Left renal cortex interstitium (tissue), 4 donors: ENCODE measurements at regions not wholly inside any gene's neighbourhood (a gene's known extent, or its start where the extent isn't known, plus 50 kb on each side); places are given as distances from the start of the nearest gene placed in this dataset.
A peak's percentile ranks its signal among the peaks of the same experiment; 100 is the strongest.

Experiments
- DNase-seq, 4 donors: peaks; one replicate each; pipeline ENCODE4 v3.0.0-alpha.2; 2013; ENCODE audit warnings: low read depth in 4 of 4, low spot score in 2 of 4, missing footprints in 1 of 4

GRCh38 chr10:112004075-112004474 lies 179.5 kb downstream of the GPAM start:
- no peak for DNase-seq

DNA sequence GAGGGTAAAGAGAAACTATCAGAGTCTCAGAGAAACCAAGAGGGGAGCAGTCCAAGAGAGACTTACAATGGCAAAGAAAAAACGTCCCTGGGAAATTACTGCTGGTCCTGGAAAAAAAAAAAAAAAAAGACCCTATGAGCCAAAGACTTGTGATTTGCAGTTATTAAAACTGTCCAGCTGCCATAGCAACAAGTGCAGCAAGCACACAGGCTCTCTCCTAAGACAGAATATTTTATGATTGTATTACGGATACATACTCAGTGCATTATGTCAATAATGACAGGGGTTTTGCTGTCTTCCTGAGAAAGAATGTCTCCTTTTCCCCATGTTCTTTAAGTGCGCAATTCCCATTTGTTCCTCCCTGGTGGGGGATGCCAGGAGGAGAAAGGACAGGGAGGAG lies 178.5 kb downstream of the GPAM start:
- DNase-seq, result no peak

DNA sequence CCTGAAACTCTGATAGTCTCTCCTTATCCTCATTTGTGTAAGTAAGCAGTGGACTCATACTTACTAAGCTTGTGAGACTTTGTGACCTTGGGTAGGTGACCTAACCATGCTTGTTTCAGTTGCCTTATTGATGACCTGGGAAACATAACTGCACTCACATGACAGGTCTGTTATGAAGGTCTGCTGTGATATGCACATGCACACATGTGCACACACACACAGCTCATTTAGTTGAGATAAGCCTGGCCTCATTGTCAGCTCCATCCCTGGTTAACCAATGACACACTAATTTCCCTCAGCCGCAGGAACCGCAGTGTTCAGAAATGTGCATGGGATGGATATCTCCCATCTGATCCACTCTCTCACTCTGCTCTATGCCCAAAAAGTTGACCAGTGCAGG lies 177.2 kb downstream of the GPAM start:
- no peak for DNase-seq

DNA sequence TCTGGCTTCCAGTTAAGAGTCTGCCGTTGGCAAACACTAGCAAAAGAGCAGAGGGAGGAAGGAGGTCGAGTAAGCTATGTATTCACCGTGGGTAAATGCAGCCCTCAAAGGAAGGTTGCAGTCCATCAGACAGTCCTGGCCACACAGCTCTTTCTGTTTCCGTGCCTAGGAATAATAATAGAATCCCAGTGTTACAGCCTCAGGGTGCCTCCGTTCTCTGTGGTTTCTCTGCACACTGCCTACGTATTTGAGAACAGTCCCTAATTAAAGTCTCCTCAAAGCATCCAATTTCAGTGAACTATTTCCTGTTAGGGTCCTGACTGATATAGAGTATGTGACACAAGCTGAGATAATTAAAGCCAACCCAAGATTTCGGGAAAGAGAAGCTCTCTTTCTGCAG lies 176.7 kb downstream of the GPAM start:
- DNase-seq, result no peak

- DNase-seq, result no peak
These were observed 161.4 kb downstream of the GPAM start for GRCh38 chr10:112022196-112022595.

DNA sequence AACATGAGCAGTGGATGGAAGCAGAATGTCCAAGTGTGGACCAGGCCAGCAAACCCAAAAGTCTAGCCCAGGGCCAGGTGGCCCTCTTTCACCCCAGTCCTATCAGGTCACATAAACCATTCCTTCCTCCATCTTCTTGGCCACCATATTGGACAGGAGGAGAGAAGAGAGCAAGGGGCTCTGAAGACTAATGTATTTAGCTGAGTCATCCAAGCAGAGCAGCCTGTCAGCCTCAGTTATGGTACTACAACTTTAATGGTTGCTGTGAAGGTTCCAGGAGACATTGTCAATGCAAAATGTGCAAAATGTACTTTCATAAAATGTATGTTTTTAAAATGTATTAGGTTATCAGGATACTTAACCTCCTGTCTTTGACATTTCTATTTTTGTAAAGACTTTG lies 159.5 kb downstream of the GPAM start:
- no peak for DNase-seq

GRCh38 chr10:112025228-112025627 lies 158.3 kb downstream of the GPAM start:
- no peak for DNase-seq

DNA sequence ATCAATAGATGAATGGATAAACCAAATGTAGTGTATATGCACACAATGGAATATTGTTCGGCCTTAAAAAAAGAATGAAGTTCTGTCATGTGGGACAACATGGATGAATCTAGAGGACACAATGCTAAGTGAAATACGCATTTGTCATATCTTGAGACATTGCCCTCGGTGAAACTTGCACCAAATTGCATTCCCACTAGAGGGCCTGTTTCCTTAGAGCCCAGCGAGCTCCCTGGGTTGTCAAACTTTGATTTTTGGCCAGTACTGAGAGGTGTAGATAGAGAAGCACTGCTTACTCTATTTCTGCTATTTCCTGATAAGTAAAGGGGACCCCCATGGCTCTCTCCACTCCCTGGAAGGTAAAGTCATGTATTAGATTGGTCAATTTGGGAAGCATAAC lies 157.1 kb downstream of the GPAM start:
- no peak for DNase-seq

GRCh38 chr10:112027731-112028280 lies 155.8 kb downstream of the GPAM start:
- no peak for DNase-seq

DNA sequence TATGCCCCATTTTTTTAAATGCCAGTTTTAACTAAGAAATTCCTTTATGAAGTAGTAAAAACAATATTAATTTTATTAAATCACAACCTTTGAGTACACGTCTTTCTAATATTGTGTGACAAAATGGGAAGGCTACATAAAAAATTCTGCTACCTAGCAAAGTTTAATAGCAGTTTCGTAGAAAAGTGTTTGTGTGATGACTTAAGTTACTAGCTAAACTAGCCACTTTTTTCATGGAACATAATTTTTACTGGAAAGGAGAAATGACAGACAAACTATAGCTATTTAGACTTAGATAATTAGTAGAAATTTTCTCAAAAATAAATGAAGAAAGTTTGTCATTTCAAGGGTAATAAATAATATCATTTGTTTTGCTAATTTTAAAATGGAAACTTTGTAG lies 153.1 kb downstream of the GPAM start:
- DNase-seq, result no peak

DNA sequence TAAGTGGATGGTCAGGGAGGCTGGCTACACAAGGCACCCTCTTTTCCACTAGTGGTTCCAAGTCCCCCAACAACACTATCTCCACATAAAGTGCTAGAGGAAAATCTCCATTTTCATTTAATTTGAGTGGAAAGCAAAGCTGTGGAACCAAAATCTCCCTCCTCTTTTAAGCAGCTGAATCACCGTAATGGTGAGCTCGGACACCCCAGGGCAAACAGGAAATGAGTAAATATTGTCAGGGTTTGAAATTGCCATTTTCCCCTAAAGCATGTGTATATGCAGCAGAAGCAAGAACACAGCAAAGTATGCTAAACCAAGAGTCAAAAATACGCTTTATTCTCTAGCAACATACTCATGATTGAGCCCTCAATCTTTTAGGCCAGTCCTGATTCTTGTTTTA lies 143.7 kb downstream of the GPAM start:
- no peak for DNase-seq

GRCh38 chr10:112040696-112041095 lies 142.9 kb downstream of the GPAM start:
- DNase-seq, result no peak

DNA sequence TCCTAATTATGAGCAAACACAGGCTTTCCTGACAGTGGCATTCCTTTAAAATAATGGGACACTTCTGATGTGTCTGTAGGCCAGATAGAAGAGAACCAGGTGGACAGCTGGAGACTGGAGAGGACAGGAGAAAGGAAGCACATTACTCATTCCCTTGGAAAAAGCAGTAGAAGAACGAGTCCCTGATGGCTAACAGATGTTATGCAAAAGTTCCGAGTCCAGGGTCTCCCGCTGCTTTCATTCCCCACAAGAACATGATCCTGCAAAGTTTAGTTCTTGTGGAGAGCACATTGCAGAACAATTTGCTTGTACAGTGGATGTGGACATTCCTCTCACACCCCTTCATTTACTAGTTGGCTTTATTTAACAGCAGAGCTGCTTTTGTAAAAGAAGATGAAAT lies 137.6 kb downstream of the GPAM start:
- DNase-seq, result peak in 1 of 4 donors; percentile 4

DNA sequence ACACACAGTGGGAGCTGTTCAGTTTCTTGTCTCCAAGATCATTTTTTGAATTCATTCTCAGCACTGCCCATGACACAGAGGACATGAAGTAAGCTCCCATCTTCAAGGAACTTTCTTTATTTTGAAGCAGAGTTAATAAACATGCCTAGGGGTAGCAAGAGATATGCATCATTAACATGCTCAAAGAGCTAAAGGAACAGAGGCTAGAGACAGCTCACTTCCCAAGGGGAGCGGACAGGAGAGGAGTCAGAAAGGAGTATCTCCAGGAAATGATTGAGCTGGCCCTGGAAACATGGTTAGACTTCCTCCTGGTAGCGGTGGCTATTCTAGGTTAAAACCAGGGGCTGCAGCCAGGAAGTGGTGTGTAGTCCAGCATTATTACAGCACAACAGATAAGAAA lies 135.9 kb downstream of the GPAM start:
- DNase-seq, result no peak

GRCh38 chr10:112052166-112052565 lies 131.4 kb downstream of the GPAM start:
- no peak for DNase-seq

GRCh38 chr10:112053895-112054294 lies 129.7 kb downstream of the GPAM start:
- DNase-seq, result no peak

DNA sequence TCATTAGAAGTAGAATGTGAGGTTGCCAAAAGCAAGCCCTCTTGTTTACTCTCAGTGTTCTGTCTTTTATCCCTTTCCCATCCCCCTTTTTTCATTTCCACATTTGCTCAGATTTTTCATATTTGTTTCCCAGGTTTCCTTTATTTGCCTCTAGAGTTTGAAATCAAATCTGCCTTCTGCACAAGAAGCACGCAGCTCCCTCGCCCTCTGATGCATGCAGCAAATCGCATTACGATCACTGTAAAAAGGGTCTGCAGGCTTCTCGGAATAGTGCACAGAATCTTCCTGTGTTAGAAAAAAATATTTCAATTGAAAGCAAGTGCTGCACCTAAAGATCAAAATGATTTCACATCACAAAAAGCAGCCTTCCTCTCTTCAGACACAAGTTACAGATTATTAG lies 129.0 kb downstream of the GPAM start:
- no peak for DNase-seq

- DNase-seq, result no peak
These were observed 126.5 kb downstream of the GPAM start for GRCh38 chr10:112057072-112057471.

GRCh38 chr10:112059220-112059619 lies 124.3 kb downstream of the GPAM start:
- no peak for DNase-seq

DNA sequence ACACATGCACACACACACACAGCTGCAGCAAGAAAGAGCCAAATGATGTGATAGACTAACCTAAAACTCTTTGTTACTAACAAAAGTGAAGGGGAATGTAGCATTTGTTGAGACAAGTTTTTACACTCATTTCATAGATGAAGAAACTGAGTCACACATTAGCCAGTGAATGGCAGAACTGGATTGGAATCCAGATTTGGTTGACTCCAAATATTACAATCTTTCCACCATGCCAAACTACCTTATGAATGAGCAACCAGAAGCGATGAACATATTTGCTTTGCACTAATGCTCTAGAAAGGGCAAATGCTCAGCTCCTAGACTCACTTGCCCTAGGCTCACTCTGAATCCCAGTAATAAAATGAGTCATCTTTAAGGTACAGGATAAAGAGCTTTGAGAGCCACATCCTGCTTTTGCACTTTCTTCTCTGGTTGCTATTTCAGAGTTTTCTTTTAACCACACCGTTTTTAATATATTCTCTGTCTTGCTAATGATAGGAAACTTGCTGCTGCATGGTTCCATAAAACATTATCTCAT lies 111.9 kb downstream of the GPAM start:
- no peak for DNase-seq

DNA sequence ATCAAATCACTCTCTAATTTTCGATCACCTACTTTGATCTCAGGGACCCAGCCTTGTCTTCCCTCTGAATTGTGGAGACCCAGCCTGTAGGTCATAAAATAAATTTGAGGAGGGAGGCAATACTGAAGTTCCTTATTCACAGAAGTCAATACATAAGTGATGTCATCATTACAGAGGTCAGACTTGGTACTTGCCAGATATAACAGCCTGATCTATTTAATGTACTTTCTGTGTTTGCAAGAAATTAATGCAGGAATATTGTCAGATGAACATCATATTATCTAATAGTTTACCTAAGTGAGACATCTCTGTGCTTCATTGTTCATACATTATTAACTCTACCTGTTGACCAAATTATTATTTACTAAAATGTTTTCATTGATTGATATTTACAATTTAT lies 105.6 kb downstream of the GPAM start:
- no peak for DNase-seq

- DNase-seq, result no peak
These were observed 103.3 kb downstream of the GPAM start for GRCh38 chr10:112080231-112080630.

DNA sequence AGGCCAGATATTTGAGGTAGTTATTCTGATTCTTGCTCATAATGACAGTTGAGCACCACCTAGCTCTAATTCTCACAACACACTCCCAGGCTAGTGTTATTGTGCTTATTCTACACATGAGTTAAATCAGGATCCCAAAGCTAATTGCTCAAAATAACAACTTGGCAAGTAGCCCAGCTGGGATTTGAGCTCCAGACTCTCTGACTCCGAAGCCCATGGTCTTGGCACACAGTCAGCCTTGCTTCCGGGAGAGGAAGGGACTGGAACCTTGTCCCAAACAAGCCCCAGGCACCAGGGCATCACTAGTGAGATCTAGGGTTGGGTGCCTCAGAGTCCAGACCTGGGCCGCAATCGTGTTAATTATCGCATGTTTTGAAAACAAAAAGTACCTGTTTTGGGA lies 101.4 kb downstream of the GPAM start:
- peak in 1 of 4 donors; percentile 43 for DNase-seq
